Body of pancreas (tissue), 4 donors: ENCODE measurements at regions not wholly inside any gene's neighbourhood (a gene's known extent, or its start where the extent isn't known, plus 50 kb on each side); places are given as distances from the start of the nearest gene placed in this dataset.

Experiments used
- POLR2A ChIP-seq, 3 donors: fragments of 450-650 bp; IDR thresholded peaks; one replicate each; pipeline ENCODE4 v1.6.1; 2016; ENCODE audit warnings: antibody characterized with exemption in 3 of 3, mild to moderate bottlenecking in 2 of 3
- TF ChIP-seq, protein P1 (sequence below), 7 experiments: fragments of 450-650 bp in 4 of 7; fragments of 200-600 bp in 3 of 7; sonication (generic) in 3 of 7; IDR thresholded peaks; one replicate each; pipeline ENCODE4 v1.5.1; 2016 to 2019; ENCODE audit warnings: antibody characterized with exemption in 7 of 7

DNA sequence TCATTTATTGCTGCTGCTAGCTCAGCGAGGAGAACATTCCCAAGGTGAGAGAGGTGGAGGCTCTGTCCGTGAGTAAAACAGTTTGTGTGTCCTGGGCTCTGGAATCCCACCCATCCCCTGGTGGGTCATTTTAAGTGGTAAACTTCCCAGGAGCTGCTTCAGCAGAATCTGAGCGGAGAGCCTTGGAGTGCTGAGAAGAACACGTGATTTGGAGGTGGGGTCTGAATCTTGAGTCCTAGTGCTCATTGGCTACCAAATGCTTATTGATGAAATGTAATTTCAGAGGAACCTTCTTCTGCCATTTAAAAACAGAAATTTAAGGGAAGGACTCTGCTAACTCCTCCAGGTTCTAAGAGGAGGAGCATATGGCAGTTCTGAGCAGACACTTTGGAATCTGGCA, 132.4 kb downstream of the CDH26 start:
- TF ChIP-seq, protein P1, sequence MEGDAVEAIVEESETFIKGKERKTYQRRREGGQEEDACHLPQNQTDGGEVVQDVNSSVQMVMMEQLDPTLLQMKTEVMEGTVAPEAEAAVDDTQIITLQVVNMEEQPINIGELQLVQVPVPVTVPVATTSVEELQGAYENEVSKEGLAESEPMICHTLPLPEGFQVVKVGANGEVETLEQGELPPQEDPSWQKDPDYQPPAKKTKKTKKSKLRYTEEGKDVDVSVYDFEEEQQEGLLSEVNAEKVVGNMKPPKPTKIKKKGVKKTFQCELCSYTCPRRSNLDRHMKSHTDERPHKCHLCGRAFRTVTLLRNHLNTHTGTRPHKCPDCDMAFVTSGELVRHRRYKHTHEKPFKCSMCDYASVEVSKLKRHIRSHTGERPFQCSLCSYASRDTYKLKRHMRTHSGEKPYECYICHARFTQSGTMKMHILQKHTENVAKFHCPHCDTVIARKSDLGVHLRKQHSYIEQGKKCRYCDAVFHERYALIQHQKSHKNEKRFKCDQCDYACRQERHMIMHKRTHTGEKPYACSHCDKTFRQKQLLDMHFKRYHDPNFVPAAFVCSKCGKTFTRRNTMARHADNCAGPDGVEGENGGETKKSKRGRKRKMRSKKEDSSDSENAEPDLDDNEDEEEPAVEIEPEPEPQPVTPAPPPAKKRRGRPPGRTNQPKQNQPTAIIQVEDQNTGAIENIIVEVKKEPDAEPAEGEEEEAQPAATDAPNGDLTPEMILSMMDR (IDR thresholded peaks at IDR 0.05): no peak
- no peak for TF ChIP-seq POLR2A (IDR thresholded peaks at IDR 0.05)
